SIG-M5 treated with dmso at 0.1 percent for 504 hours (cell line): ENCODE measurements at regions not wholly inside any gene's neighbourhood (a gene's known extent, or its start where the extent isn't known, plus 50 kb on each side); places are given as distances from the start of the nearest gene placed in this dataset.

Experiments used
- DNase-seq: peaks from one replicate; lab custom pipeline; 2025; ENCODE audit not compliant: unreplicated experiment; lab: John Stamatoyannopoulos, UW

DNA sequence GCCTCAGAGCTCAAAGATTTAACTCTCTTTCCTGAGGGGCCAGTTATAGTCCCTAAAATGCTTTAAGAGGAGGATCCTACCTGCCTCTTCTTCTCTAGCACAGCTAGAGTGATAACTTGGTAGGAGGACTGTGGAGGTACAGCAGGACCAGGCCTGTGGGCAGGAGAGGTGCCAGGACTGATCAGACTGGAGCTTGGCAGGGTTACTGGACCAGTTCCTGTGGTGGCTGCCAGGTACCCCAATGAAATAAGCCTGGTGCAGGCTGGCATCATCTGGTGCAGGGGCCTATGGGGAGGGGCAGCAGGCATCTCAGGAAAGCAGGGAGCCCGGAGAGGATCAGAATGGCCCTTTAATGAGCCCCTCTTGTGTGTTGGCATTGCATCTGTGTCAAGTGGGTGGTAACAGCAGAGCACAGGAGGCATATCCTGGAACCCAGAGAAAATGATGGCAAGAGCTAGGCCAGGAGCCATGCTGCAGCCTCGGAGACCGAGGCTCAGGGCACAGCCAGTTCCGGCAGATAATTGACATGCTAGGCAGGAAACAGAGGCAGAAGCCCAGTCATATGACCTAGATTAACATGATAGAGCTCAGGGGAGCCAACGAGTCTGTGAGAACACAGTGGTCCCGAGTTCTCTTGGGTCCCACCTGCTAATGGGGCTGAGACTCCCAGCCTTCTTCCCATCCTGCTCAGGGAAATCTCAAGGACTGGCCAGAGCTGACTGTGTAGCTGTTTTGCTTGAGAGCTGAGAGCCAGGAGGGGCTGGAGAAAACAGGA is 187.5 kb upstream of the ZBED5 start:
- no peak for DNase-seq

DNA sequence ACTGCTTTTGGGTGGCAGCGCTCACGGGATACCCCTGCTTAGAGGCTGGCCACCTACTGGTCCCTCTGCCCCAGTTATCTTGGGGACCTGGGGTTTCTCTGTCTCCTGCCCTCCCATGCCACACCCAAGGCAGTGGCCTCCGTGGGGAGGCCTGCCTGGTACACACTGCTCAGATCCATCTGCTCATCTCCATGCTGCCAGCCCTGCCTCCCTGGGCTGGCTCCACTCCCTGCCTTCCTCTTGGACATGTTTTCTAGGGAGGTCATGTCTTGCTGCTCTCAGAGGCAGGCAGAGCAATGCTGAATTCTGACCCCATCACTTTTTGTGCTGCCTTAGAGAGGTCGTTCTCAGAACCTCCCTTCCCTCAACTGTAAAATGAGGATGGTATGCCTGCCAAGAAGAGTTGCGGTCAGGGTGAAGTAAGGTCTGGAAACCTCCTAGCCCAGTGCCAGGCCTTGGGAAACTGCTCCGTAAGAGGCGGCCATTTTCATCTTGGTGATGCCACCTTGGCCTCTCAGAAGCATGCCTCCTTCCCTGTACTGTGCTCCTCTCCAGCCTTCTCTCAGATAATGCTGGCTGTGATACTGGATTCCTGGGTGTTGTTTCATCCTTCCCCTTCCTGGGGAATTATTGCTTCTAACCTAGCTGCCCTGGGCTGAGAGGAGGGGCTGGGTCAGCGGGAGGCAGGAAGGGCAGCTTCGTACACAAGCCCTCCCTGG is 186.4 kb upstream of the ZBED5 start:
- no peak for DNase-seq

DNA sequence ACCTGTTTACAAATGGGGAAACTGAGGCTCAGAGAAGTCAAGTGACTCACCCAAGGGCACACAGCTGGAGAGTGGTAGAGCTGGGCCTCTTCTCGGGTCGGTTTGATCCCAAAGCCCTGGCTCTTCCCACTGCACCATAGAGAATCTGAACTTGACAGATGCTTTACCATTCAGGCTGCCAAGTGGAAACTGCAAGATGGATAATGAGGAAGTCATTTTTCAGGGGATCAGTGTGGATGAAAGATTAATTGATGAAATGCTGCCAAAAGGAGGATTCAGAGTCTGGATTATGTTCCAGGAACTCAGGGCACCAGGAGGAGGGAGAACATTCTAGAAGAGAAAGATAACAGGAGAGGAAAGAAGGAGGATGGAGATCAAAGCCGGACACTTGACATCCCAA is 185.9 kb upstream of the ZBED5 start:
- DNase-seq = no peak

DNA sequence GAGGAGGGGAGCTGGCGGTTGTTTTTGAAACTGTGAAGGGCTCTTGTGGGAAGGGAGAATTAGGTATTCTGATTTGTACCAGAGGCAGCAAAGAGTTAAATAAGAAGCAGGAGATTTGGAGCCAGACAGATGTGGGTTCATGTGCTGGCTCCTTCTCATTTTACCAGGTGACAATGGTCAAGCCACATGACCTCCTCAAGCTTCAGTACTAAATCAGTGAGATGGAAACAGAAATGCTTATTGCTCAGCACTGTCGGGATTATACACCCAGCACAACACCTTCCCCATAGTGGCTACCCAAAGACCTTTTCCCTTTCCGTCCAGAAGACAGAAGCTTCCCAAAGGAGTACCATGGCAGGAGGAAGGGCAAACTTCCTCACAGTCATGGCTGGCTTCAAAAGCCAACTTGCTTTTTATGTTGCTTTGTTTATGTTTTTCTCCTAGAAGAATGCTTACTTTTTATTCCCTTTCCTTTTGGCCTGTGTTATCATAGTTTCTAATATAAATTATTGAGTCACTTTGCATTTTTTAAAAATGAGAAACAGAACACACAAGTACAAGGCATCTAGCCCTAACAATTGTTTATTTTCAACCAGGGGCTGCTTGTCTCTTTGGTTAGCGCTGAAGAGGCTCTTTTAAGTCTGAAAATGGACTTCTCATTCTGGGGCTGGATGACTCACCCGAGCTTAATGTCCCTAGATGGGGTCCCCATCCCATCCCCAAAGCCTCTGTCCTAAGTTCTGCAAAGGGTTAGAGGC is 181.5 kb upstream of the ZBED5 start:
- no peak for DNase-seq

- no peak for DNase-seq
Observed at GRCh38 chr11:11038782-11039181, 180.9 kb upstream of the ZBED5 start.

- DNase-seq = no peak
Observed at GRCh38 chr11:11038352-11038751, 180.5 kb upstream of the ZBED5 start.

DNA sequence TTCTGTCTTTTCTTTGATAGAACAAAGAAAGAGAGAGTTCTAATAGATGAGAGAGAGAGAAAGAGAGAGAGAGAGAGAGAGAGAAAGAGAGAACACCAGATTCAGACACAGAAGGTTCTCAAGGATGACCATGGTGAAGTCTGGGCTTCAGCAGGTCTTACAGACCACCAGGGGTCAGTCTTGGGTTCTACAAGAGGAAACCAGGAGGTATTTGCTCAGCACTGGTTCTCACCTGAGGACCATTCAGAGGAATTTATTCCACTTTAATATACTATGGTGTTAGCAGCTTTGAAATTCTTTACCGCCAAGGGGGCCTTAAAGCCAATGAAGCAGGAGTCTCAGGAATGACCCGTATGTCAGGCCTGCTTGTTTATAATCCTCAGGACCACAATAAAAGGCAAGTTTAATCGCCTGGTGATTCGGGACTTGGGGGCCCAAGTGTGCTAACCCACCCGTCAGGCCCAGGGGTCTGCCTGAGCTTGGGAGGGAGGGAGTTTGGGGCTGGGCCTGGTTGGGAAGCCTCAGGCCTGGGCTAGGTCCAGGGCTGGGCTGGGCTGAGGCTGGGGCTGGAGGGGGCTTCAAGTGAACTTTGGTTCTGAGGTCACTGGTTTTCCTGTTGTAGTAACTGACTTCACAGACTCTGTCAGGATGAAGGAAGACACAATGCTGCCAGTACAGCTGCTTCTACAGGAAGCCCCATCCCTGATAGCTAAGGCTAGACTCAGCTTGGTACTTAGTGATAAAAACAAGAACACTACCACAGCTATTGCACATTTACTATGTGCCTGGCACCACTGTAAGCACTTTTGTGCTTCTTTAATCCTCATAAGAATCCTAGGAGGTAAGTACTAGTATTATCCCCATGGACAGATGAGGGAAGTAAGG is 179.2 kb upstream of the ZBED5 start:
- DNase-seq = peak; percentile 32

DNA sequence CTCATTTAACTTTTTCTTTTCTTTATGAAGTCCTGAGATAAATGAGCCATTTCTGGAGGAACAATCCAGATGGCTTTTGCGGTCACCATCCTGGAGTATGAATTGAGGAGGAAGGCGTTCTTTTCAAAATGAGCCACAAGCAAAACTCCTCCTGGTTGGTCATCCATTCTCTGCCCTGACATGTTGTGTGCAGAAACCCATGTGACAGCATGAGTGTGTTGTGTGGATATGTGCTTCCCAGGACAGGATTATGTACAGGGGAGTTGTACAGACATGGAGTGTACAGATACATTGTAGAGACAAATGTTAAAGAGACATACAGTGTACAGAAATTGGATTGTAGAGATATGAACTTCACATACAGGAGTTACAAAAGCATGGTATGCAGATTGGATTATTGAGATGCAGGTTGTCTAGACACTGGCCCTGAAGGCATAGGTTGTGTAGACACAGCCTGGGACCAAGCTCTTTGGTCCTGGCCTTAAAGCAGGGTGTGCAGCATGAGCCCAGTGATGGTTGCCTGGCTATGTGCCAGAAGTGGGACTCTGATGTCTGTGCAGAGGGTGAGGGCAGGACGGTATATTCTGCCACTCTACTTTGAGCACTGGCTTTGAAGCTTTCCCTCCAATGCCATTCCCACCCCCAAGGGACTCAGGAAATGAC is 178.5 kb upstream of the ZBED5 start:
- no peak for DNase-seq

- no peak for DNase-seq
Observed at GRCh38 chr11:11035331-11035730, 177.5 kb upstream of the ZBED5 start.

GRCh38 chr11:11034476-11034875 is 176.6 kb upstream of the ZBED5 start:
- no peak for DNase-seq

DNA sequence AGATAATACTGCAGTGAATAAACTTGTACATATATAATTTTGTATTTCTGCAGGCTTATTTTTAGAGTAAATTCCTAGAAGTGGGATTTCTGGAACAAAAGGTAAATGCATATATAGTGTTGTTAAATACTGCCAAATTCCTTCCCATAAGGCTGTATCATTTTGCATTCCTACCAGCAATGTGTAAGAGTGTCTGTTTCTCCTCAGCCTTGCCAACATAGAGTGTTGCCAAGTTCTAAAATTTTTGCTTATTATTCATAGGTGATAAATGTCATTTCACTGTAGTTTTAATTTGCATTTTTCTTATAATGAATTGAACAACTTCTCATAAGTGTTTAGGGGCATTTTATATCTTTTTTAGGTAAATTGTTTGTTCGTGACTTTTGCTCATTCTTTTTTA is 174.2 kb upstream of the ZBED5 start:
- DNase-seq = no peak

- DNase-seq = no peak
Observed at GRCh38 chr11:11029027-11029426, 171.2 kb upstream of the ZBED5 start.

GRCh38 chr11:11028017-11028692 is 170.3 kb upstream of the ZBED5 start:
- DNase-seq = peak; percentile 57

GRCh38 chr11:11027288-11027687 is 169.4 kb upstream of the ZBED5 start:
- no peak for DNase-seq

DNA sequence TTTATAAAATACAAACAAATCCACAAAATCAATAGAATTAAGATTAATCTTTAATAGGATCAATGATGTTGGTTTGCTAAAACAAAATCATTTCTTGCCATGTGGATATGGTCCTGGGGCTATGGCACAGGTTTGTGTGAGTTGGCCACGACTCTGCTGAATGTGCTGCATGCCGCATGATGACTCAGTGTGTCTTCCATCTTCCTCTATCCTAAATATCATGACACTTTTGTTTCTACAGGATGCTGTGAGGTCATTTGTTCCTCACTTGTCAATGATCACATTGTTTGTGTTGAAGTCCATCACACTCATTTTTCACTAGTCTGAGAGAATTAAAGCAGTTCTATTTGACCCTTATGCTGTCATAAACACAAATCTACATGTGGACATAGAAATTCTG is 167.2 kb upstream of the ZBED5 start:
- DNase-seq = no peak

GRCh38 chr11:11022125-11022730 is 164.4 kb upstream of the ZBED5 start:
- peak; percentile 30 for DNase-seq

DNA sequence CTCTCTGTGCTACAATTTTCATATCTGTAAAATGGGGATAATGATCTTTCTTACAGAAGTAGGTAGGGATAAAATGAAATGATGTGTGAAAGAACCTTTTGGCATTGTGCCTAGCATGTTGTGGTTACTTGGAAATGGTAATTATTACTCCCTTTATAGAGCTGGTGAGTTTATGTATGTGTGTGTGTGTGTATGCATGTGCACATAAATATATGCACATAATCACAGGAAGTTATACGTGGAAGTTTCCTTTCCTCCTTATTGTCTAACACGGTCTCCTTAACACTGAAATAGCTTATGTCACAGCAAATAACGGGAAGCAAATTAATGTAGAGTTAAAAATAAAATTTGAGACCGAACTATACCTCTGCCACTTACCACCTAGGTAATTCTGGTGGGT is 163.7 kb upstream of the ZBED5 start:
- no peak for DNase-seq

- no peak for DNase-seq
Observed at GRCh38 chr11:11020747-11021149, 162.9 kb upstream of the ZBED5 start.

- DNase-seq = no peak
Observed at GRCh38 chr11:11020219-11020726, 162.4 kb upstream of the ZBED5 start.
